ENCODE measurements at regions not wholly inside any gene's neighbourhood (a gene's known extent, or its start where the extent isn't known, plus 50 kb on each side); places are given as distances from the start of the nearest gene placed in this dataset.

DNA sequence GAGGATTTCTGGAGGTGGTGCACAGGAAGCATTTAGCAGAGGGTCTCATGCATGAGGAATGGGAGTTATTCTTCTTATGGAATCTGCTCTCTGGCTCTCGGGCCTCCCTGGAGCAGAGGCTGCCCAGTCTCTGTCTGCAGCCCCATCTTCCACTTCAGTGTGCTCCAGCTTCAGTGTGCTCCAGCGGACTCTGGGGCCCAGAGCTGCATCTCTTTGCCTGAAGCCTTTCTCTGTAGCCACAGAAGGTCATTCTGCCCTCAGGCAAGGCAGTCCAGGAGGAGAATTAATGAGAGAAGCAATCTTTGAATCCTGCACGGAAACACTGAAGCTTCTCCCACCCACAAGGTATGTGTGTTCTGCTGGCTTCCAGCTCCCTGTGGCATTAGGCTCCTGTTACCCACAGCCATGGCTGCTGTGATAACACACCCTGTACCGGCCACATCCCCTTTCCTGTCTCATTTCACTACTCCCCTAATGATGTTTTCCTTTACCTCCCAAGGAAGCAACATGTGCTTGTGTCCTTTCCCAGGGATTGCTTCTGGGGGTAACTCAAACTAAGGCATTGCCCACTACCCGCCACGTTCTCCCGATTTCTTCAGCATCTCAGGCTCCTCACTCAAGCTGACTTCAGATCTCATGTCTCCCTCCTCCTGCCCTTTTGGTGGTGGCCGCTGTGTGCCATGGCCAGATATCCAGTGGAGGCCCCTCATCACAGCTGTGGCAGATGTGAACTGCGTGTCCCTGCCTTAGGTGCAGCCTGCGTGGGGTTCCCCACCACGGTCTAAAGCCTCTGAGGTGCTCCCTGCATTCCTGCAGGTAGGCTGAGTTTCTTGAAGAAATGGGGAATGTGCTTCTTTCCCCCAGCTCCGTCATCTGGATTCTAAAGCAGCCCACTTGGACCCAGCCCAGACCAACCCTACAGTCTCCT, 181.2 kb upstream of the GALNT2 start:
- TF ChIP-seq EZH2 (IDR thresholded peaks at IDR 0.05; ENCODE audit: borderline replicate concordance, insufficient read depth, low read depth, low read length, poor library complexity, severe bottlenecking), result no peak
- TF ChIP-seq, protein P1, sequence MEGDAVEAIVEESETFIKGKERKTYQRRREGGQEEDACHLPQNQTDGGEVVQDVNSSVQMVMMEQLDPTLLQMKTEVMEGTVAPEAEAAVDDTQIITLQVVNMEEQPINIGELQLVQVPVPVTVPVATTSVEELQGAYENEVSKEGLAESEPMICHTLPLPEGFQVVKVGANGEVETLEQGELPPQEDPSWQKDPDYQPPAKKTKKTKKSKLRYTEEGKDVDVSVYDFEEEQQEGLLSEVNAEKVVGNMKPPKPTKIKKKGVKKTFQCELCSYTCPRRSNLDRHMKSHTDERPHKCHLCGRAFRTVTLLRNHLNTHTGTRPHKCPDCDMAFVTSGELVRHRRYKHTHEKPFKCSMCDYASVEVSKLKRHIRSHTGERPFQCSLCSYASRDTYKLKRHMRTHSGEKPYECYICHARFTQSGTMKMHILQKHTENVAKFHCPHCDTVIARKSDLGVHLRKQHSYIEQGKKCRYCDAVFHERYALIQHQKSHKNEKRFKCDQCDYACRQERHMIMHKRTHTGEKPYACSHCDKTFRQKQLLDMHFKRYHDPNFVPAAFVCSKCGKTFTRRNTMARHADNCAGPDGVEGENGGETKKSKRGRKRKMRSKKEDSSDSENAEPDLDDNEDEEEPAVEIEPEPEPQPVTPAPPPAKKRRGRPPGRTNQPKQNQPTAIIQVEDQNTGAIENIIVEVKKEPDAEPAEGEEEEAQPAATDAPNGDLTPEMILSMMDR (IDR thresholded peaks at IDR 0.05), result no peak

All from B cell (primary cell).